ENCODE measurements at regions not wholly inside any gene's neighbourhood (a gene's known extent, or its start where the extent isn't known, plus 50 kb on each side); places are given as distances from the start of the nearest gene placed in this dataset.
A peak's percentile ranks its signal among the peaks of the same experiment; 100 is the strongest.

GRCh38 chr12:116431677-116432300, 127.4 kb upstream of the MAP1LC3B2 start (continued):
- TF ChIP-seq TEAD3 (CRISPR knock-in tag; optimal IDR thresholded peaks at IDR 0.05; ENCODE audit: borderline replicate concordance): peak; percentile 84
- no peak for TF ChIP-seq NFE2 (CRISPR knock-in tag; IDR thresholded peaks at IDR 0.05)
- no peak for TF ChIP-seq ADNP (CRISPR knock-in tag; IDR thresholded peaks at IDR 0.05)
- no peak for TF ChIP-seq NFIB (CRISPR knock-in tag; IDR thresholded peaks at IDR 0.05; ENCODE audit: borderline replicate concordance)
- no peak for TF ChIP-seq ZNF34 (CRISPR knock-in tag; IDR thresholded peaks at IDR 0.05; ENCODE audit: borderline replicate concordance)

DNA sequence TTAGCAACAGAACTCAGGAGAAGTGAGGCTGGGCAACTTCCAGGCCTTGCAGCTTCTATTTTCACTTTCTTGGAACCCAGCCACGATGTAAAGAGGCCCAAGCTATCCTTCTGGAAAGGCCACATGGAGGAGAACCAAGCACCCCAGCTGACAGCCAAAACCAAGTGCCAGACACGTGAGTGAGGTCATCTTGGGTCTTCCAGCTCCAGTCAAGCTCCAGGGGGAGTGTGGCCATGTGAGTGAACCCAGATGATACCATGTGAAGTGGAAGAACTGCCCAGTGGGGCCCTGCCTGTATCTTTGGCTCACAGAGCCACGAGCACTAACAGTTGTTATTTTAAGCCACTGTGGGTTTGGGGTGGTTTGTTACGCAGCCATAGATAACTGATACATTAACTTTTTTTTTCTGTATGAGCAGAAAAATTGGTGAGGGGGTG, 126.8 kb upstream of the MAP1LC3B2 start:
- FAIRE-seq (no peak), DNase-seq (ENCODE audit: low spot score) (no peak), ATAC-seq (no peak)
- Histone ChIP-seq H3K4me3 (replicated peaks in 1 of 3; ENCODE audit: insufficient read depth in 1 of 3, low read depth in 2 of 3, low read length in 3 of 3) (no peak overlapping the region), H3K4me2 (ENCODE audit: low read depth, low read length) (no peak overlapping the region), H3K36me3 (replicated peaks in 1 of 2; ENCODE audit: control insufficient read depth in 1 of 2, insufficient read depth in 2 of 2, low read length in 2 of 2) (no peaks in the 10 kb centered on the region), H3K79me2 (ENCODE audit: insufficient read depth, low read length) (no peaks in the 10 kb centered on the region), H3K9ac (ENCODE audit: insufficient read depth, low read depth, low read length) (no peak overlapping the region), H3K4me1 (ENCODE audit: insufficient read depth, low read length) (peaks cover 46% of the 10 kb centered on the region), H3K9me3 (ENCODE audit: low read length) (no peaks in the 10 kb centered on the region), H3K27ac (ENCODE audit: extremely low read length, insufficient read depth, low read length) (no peak overlapping the region), H3K27me3 (ENCODE audit: control insufficient read depth in 1 of 2, insufficient read depth in 2 of 2, low read length in 2 of 2) (no peaks in the 10 kb centered on the region; a peak in 3 of 5 replicates), H2AFZ (ENCODE audit: low read length) (no peak overlapping the region), H4K20me1 (ENCODE audit: insufficient read depth, low read length) (no peaks in the 10 kb centered on the region)
- 59% methylated on average over 4 of the region's 4 CpGs for WGBS (ENCODE audit: low lambda C conversion rate)
- intact Hi-C loops (cut with micrococcal nuclease; ENCODE audit: unreplicated experiment): loop anchor here (10.0 kb wide), 1 partner anchor 438 kb away; no protein-coding TSS in a partner anchor
- ChIA-PET CTCF (ENCODE audit: low intra/inter-chr PET ratio, low total read pairs) (no interaction called here), POLR2A (no interaction called here)
- TF ChIP-seq ZNF274 (CRISPR knock-in tag; IDR thresholded peaks at IDR 0.05): no peak
- peak; percentile 79; the same call in 1 of the 2 replicates for TF ChIP-seq RBAK (CRISPR knock-in tag; IDR thresholded peaks at IDR 0.05)
- TF ChIP-seq, protein P1, sequence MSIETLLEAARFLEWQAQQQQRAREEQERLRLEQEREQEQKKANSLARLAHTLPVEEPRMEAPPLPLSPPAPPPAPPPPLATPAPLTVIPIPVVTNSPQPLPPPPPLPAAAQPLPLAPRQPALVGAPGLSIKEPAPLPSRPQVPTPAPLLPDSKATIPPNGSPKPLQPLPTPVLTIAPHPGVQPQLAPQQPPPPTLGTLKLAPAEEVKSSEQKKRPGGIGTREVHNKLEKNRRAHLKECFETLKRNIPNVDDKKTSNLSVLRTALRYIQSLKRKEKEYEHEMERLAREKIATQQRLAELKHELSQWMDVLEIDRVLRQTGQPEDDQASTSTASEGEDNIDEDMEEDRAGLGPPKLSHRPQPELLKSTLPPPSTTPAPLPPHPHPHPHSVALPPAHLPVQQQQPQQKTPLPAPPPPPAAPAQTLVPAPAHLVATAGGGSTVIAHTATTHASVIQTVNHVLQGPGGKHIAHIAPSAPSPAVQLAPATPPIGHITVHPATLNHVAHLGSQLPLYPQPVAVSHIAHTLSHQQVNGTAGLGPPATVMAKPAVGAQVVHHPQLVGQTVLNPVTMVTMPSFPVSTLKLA (IDR thresholded peaks at IDR 0.05): 0 out of 2 replicates have a peak, but pooled peaks have one; percentile 37
- no peak for TF ChIP-seq ZNF276 (CRISPR knock-in tag; IDR thresholded peaks at IDR 0.05; ENCODE audit: low read depth)
- in situ Hi-C loops (cut with HindIII; ENCODE audit: extremely low pct_ligation_motif_present, low pct_unique_long_range_greater_than_20kb): no loop called here
- no TSS peak for BruUV-seq (replicated peaks)
